GM23338 (cell line): ENCODE measurements at regions not wholly inside any gene's neighbourhood (a gene's known extent, or its start where the extent isn't known, plus 50 kb on each side); places are given as distances from the start of the nearest gene placed in this dataset.

Experiments
- ATAC-seq: fragments of 200-7000 bp; cut with Tn5 transposase; 3 replicates; pipeline ENCODE4 v1.9.1; 2020
- DNase-seq: peaks from one replicate; pipeline ENCODE4 v3.0.0-alpha.2; 2015; ENCODE audit warnings: low spot score
- H2AFZ ChIP-seq: fragments of 200-600 bp; sonication (generic); 2 replicates; pipeline ENCODE4 v1.8.0; 2016; ENCODE audit warnings: antibody characterized with exemption, mild to moderate bottlenecking, moderate library complexity
- H3F3A ChIP-seq: fragments of 200-600 bp; sonication (generic); replicated peaks from 2 replicates; pipeline ENCODE4 v1.8.0; 2017; ENCODE audit warnings: antibody characterized with exemption, mixed run types, low read depth
- H3K27ac ChIP-seq: fragments of 200-600 bp; sonication (generic); 2 replicates; pipeline ENCODE4 v1.6.1; 2016; ENCODE audit warnings: low read depth
- H3K27me3 ChIP-seq: fragments of 200-600 bp; sonication (generic); 2 replicates; pipeline ENCODE4 v1.8.0; 2016; ENCODE audit warnings: mild to moderate bottlenecking, mixed run types, moderate library complexity; ENCODE audit not compliant: insufficient read depth
- H3K36me3 ChIP-seq: fragments of 200-600 bp; sonication (generic); 2 replicates; pipeline ENCODE4 v1.8.0; 2016; ENCODE audit warnings: mild to moderate bottlenecking; ENCODE audit not compliant: insufficient read depth
- H3K4me1 ChIP-seq: fragments of 200-600 bp; sonication (generic); 2 replicates; pipeline ENCODE4 v1.8.0; 2016; ENCODE audit warnings: mild to moderate bottlenecking, moderate library complexity; ENCODE audit not compliant: insufficient read depth
- H3K4me2 ChIP-seq: fragments of 200-600 bp; sonication (generic); 2 replicates; pipeline ENCODE4 v1.7.1; 2017; ENCODE audit warnings: mixed run types
- H3K4me3 ChIP-seq: fragments of 200-600 bp; sonication (generic); 2 replicates; pipeline ENCODE4 v1.6.1; 2016; ENCODE audit warnings: mixed run types
- H3K79me2 ChIP-seq: fragments of 200-600 bp; sonication (generic); replicated peaks from 2 replicates; pipeline ENCODE4 v1.8.0; 2017; ENCODE audit warnings: mild to moderate bottlenecking; ENCODE audit not compliant: insufficient read depth
- H3K9me2 ChIP-seq: fragments of 200-600 bp; sonication (generic); 2 replicates; pipeline ENCODE4 v1.8.0; 2017; ENCODE audit not compliant: insufficient read depth
- H4K20me1 ChIP-seq: fragments of 200-600 bp; sonication (generic); replicated peaks from 2 replicates; pipeline ENCODE4 v1.8.0; 2017; ENCODE audit warnings: mild to moderate bottlenecking; ENCODE audit not compliant: insufficient read depth
- H3K27ac Mint-ChIP-seq: 2 replicates; pipeline ENCODE4 v1.8.0; 2020; ENCODE audit warnings: inconsistent platforms, mild to moderate bottlenecking, moderate library complexity, mixed read lengths
- H3K27me3 Mint-ChIP-seq: 3 replicates; pipeline ENCODE4 v1.8.0; 2022; ENCODE audit warnings: low read depth, mild to moderate bottlenecking, moderate library complexity, mixed read lengths, inconsistent platforms; ENCODE audit not compliant: insufficient read depth, poor library complexity
- H3K36me3 Mint-ChIP-seq: 3 replicates; pipeline ENCODE4 v1.8.0; 2021; ENCODE audit warnings: low read depth, mild to moderate bottlenecking, inconsistent platforms, moderate library complexity, mixed read lengths
- H3K4me1 Mint-ChIP-seq: 3 replicates; pipeline ENCODE4 v1.8.0; 2020; ENCODE audit warnings: mild to moderate bottlenecking, inconsistent platforms, mixed read lengths
- H3K4me3 Mint-ChIP-seq: 3 replicates; pipeline ENCODE4 v1.8.0; 2021; ENCODE audit warnings: moderate library complexity, mild to moderate bottlenecking, inconsistent platforms, mixed read lengths
- H3K9me3 Mint-ChIP-seq: 3 replicates; pipeline ENCODE4 v1.8.0; 2020; ENCODE audit warnings: moderate library complexity, mild to moderate bottlenecking, inconsistent platforms, mixed read lengths
- CREB1 ChIP-seq: fragments of 250-450 bp; sonication (Bioruptor Pico); IDR thresholded peaks from 2 replicates; pipeline ENCODE4 v1.5.0; 2020; ENCODE audit warnings: low read depth, mild to moderate bottlenecking, moderate library complexity
- CTCF ChIP-seq, 2 experiments: fragments of 200-600 bp in 1 of 2; sonication (generic) in 1 of 2; conservative IDR thresholded peaks; 2 replicates each; pipeline versions ENCODE4 v1.5.1 to v1.6.1; 2016 to 2017; ENCODE audit warnings: antibody characterized with exemption in 2 of 2, low read depth in 2 of 2, mild to moderate bottlenecking in 2 of 2, moderate library complexity in 1 of 2
- ETS1 ChIP-seq: IDR thresholded peaks from 2 replicates; pipeline ENCODE4 v1.6.1; 2016; ENCODE audit warnings: antibody characterized with exemption
- EZH2 ChIP-seq: fragments of 200-600 bp; sonication (generic); IDR thresholded peaks from one replicate; pipeline ENCODE4 v1.8.0; 2017; ENCODE audit warnings: antibody characterized with exemption, mild to moderate bottlenecking, low read depth; ENCODE audit not compliant: unreplicated experiment
- EZH2phosphoT487 ChIP-seq: fragments of 200-600 bp; sonication (generic); IDR thresholded peaks from one replicate; pipeline ENCODE4 v1.8.1; 2018; ENCODE audit warnings: antibody characterized with exemption; ENCODE audit not compliant: unreplicated experiment
- JUNB ChIP-seq: IDR thresholded peaks from one replicate; pipeline ENCODE4 v1.6.1; 2016; ENCODE audit warnings: antibody characterized with exemption; ENCODE audit not compliant: unreplicated experiment
- NANOG ChIP-seq: IDR thresholded peaks from 2 replicates; pipeline ENCODE4 v1.6.1; 2016; ENCODE audit warnings: antibody characterized with exemption, borderline replicate concordance
- POLR2AphosphoS5 ChIP-seq: IDR thresholded peaks from 2 replicates; pipeline ENCODE4 v1.6.1; 2016; ENCODE audit warnings: antibody characterized with exemption, low read depth
- REST ChIP-seq: IDR thresholded peaks from one replicate; pipeline ENCODE4 v1.6.1; 2018; ENCODE audit warnings: antibody characterized with exemption; ENCODE audit not compliant: unreplicated experiment
- STAT1 ChIP-seq: IDR thresholded peaks from one replicate; pipeline ENCODE4 v1.6.1; 2016; ENCODE audit warnings: antibody characterized with exemption; ENCODE audit not compliant: unreplicated experiment
- ZNF114 ChIP-seq: fragments of 250-450 bp; sonication (Bioruptor Pico); IDR thresholded peaks from 2 replicates; pipeline ENCODE4 v1.5.0; 2020; ENCODE audit warnings: mild to moderate bottlenecking, moderate library complexity
- ZNF331 ChIP-seq: fragments of 250-450 bp; sonication (Bioruptor Pico); IDR thresholded peaks from 2 replicates; pipeline ENCODE4 v1.5.0; 2020; ENCODE audit warnings: low read depth, mild to moderate bottlenecking, moderate library complexity
- ZNF462 ChIP-seq: fragments of 250-450 bp; sonication (Bioruptor Pico); IDR thresholded peaks from 2 replicates; pipeline ENCODE4 v1.5.0; 2020; ENCODE audit warnings: mild to moderate bottlenecking, moderate library complexity

GRCh38 chr12:25785134-25785533 is 173.3 kb upstream of the RASSF8 start (continued):
- TF ChIP-seq ZNF462 (CRISPR knock-in tag): no peak
- TF ChIP-seq NANOG: no peak
- TF ChIP-seq JUNB: no peak
- no peak for TF ChIP-seq POLR2AphosphoS5

- no peak overlapping the region for H3K4me3 ChIP-seq
- H3F3A ChIP-seq: no peaks in the 10 kb centered on the region
- H3K27me3 ChIP-seq: no peaks in the 10 kb centered on the region
- DNase-seq: no peak
- H3K9me2 ChIP-seq: no peaks in the 10 kb centered on the region
- H4K20me1 ChIP-seq: no peaks in the 10 kb centered on the region
- ATAC-seq: no peak
- no peaks in the 10 kb centered on the region for H3K79me2 ChIP-seq
- 0 out of 2 replicates have a peak, but pooled peaks cover 7% of the 10 kb centered on the region for H3K4me1 ChIP-seq
- H3K36me3 ChIP-seq: no peaks in the 10 kb centered on the region
- H3K36me3 Mint-ChIP-seq: no peaks in the 10 kb centered on the region
- no peaks in the 10 kb centered on the region for H3K27me3 Mint-ChIP-seq
- no peak overlapping the region for H3K27ac ChIP-seq
- no peak overlapping the region for H2AFZ ChIP-seq
- no peak overlapping the region for H3K4me2 ChIP-seq
- no peak overlapping the region for H3K27ac Mint-ChIP-seq
- H3K4me1 Mint-ChIP-seq: peaks cover 4% of the 10 kb centered on the region; the same call in 2 of the 3 replicates
- no peaks in the 10 kb centered on the region for H3K9me3 Mint-ChIP-seq
- no peak overlapping the region for H3K4me3 Mint-ChIP-seq
- TF ChIP-seq NANOG (no peak), ZNF331 (no peak), STAT1 (no peak), ETS1 (no peak), EZH2 (no peak), JUNB (no peak), POLR2AphosphoS5 (no peak), CTCF (conservative IDR thresholded peaks at IDR 0.05; ENCODE audit: low read depth in 2 of 2) (no peak), ZNF114 (CRISPR knock-in tag) (no peak), EZH2phosphoT487 (no peak), REST (no peak), CREB1 (CRISPR knock-in tag) (no peak)
These were observed 170.8 kb upstream of the RASSF8 start for GRCh38 chr12:25787701-25788100.
